GM06990 (cell line): ENCODE measurements at regions not wholly inside any gene's neighbourhood (a gene's known extent, or its start where the extent isn't known, plus 50 kb on each side); places are given as distances from the start of the nearest gene placed in this dataset.

Experiments
- DNase-seq: peaks from one replicate; pipeline ENCODE4 v3.0.0-alpha.2; 2011; ENCODE audit not compliant: insufficient read length; ENCODE audit errors: extremely low read depth
- H3K27me3 ChIP-seq: replicated peaks from 2 replicates; pipeline ENCODE4 v1.6.0; 2011; ENCODE audit warnings: low read length; ENCODE audit not compliant: control insufficient read depth, insufficient read depth
- H3K36me3 ChIP-seq: 2 replicates; pipeline ENCODE4 v1.5.1; 2011; ENCODE audit warnings: low read length; ENCODE audit not compliant: control insufficient read depth, insufficient read depth
- H3K4me3 ChIP-seq: replicated peaks from 2 replicates; pipeline ENCODE4 v1.5.1; 2011; ENCODE audit warnings: low read depth, mild to moderate bottlenecking, control low read depth, low read length
- CTCF ChIP-seq: IDR thresholded peaks from 2 replicates; pipeline ENCODE4 v1.5.1; 2011; ENCODE audit warnings: low read length, control low read depth, mild to moderate bottlenecking, inconsistent platforms; ENCODE audit not compliant: insufficient read depth, poor library complexity, severe bottlenecking

- Histone ChIP-seq H3K36me3 (no peaks in the 10 kb centered on the region), H3K27me3 (no peaks in the 10 kb centered on the region), H3K4me3 (no peak overlapping the region)
- TF ChIP-seq CTCF: no peak
- no peak for DNase-seq
Measured at GRCh38 chr18:78069784-78070664, 820.4 kb downstream of the GALR1 start.

GRCh38 chr18:78071166-78071710, 821.6 kb downstream of the GALR1 start:
- no peak for TF ChIP-seq CTCF
- Histone ChIP-seq H3K27me3 (no peaks in the 10 kb centered on the region), H3K4me3 (no peak overlapping the region), H3K36me3 (no peaks in the 10 kb centered on the region)
- no peak for DNase-seq

GRCh38 chr18:78071776-78072175, 822.1 kb downstream of the GALR1 start:
- no peaks in the 10 kb centered on the region for H3K27me3 ChIP-seq
- no peak for DNase-seq
- no peak for TF ChIP-seq CTCF
- H3K4me3 ChIP-seq: no peak overlapping the region
- H3K36me3 ChIP-seq: no peaks in the 10 kb centered on the region

- H3K4me3 ChIP-seq: no peak overlapping the region
- TF ChIP-seq CTCF: no peak
Measured at GRCh38 chr18:78072375-78072774, 822.7 kb downstream of the GALR1 start.

GRCh38 chr18:78073275-78073674, 823.6 kb downstream of the GALR1 start:
- Histone ChIP-seq H3K27me3 (no peaks in the 10 kb centered on the region), H3K4me3 (no peak overlapping the region), H3K36me3 (no peaks in the 10 kb centered on the region)
- no peak for TF ChIP-seq CTCF
- DNase-seq: no peak

More at GRCh38 chr18:78072375-78072774, 822.7 kb downstream of the GALR1 start:
- no peaks in the 10 kb centered on the region for H3K36me3 ChIP-seq
- no peak for DNase-seq
- no peaks in the 10 kb centered on the region for H3K27me3 ChIP-seq
